Right lobe of liver (tissue), 4 donors: ENCODE measurements at regions not wholly inside any gene's neighbourhood (a gene's known extent, or its start where the extent isn't known, plus 50 kb on each side); places are given as distances from the start of the nearest gene placed in this dataset.

ENCODE experiments used
- CTCF ChIP-seq, 4 donors: fragments of 200-600 bp in 3 of 4; fragments of 450-650 bp in 1 of 4; IDR thresholded peaks; one replicate each; pipeline versions ENCODE4 v1.5.1 to v1.8.0; 2016 to 2022; ENCODE audit warnings: antibody characterized with exemption in 4 of 4, mild to moderate bottlenecking in 2 of 4
- POLR2A ChIP-seq: fragments of 450-650 bp; IDR thresholded peaks from one replicate; pipeline ENCODE4 v1.6.1; 2017; ENCODE audit warnings: antibody characterized with exemption, mild to moderate bottlenecking
- donor health status: DM: no; HTN: no; CAD: no.
- donor health status: DM: no; HTN: no; CAD: no.
- donor health status: DM: no; HTN: yes; CAD: no.

- no peak for TF ChIP-seq CTCF (IDR thresholded peaks at IDR 0.05)
- no peak for TF ChIP-seq POLR2A
Observed at GRCh38 chr7:49297958-49298357, 373.6 kb downstream of the CDC14C start.
